ENCODE measurements at regions not wholly inside any gene's neighbourhood (a gene's known extent, or its start where the extent isn't known, plus 50 kb on each side); places are given as distances from the start of the nearest gene placed in this dataset.
"Not testable (repeated sequence)": the region's sequence is repeated elsewhere in the genome, so short reads cannot be mapped to it uniquely, and the experiment has no call there.

- peaks cover 4% of the 10 kb centered on the region for H3K27me3 Mint-ChIP-seq
These were observed 82.5 kb upstream of the FICD start for GRCh38 chr12:108432423-108433121.

GRCh38 chr12:108430926-108431325 lies 84.2 kb upstream of the FICD start:
- no peaks in the 10 kb centered on the region for H3K4me1 Mint-ChIP-seq
- no peaks in the 10 kb centered on the region for H3K36me3 Mint-ChIP-seq
- H3K4me3 Mint-ChIP-seq, result no peak overlapping the region
- peaks cover 4% of the 10 kb centered on the region for H3K27me3 Mint-ChIP-seq
- H3K27ac Mint-ChIP-seq, result no peak overlapping the region
- no peaks in the 10 kb centered on the region for H3K9me3 Mint-ChIP-seq

More at GRCh38 chr12:108432423-108433121, 82.5 kb upstream of the FICD start:
- no peak overlapping the region for H3K27ac Mint-ChIP-seq
- H3K4me3 Mint-ChIP-seq, result no peak overlapping the region
- no peaks in the 10 kb centered on the region for H3K36me3 Mint-ChIP-seq
- no peaks in the 10 kb centered on the region for H3K4me1 Mint-ChIP-seq
- no peaks in the 10 kb centered on the region for H3K9me3 Mint-ChIP-seq

DNA sequence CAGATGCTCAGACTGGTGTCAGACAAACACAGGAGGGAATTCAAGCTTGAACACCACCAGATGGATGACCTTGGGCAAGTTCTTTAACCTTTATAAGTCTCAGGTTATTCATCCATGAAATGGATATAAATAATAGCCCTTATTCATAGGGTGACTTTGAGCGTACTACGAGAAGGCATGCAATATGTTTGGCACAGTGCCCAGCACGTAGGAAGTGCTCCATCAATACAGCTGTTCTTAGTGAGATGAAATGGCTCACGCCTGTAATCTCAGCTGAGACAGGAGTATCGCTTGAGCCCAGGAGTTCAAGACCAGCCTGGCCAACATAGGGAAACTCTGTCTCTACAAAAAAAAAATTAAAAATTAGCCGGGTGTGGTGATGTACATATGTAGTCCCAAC lies 84.8 kb upstream of the FICD start:
- H3K4me1 Mint-ChIP-seq, result no peaks in the 10 kb centered on the region
- H3K9me3 Mint-ChIP-seq, result no peaks in the 10 kb centered on the region
- no peak overlapping the region for H3K4me3 Mint-ChIP-seq
- H3K27me3 Mint-ChIP-seq, result peaks cover 6% of the 10 kb centered on the region
- no peak overlapping the region for H3K27ac Mint-ChIP-seq
- no peaks in the 10 kb centered on the region for H3K36me3 Mint-ChIP-seq

DNA sequence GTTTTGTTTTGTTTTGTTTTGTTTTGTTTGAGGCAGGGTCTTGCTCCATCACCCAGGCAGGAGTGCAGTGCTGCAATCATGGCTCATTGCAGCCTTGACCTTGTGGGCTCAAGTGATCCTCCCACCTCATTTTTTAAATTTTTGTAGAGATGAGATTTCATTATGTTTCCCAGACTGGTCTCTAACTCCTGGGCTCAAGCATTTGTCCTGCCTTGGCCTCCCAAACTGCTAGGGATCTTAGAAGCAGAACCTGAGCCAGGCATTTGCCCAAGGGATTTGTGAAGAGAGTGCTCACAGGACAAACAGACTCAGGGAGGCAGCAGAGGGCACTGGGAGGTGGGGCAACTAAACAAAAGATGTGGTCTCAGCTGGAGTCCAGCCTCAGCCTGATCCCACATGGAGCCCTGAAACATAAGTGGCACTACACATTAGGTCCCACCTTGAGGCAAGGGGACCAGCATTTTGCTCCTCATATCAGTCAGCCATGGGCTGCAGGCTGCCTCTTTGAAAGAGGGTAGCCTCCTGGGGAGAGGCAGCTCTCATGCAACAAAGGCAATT lies 86.2 kb upstream of the CMKLR1 start:
- Mint-ChIP-seq H3K27ac (no peak overlapping the region), H3K27me3 (peaks cover 7% of the 10 kb centered on the region), H3K36me3 (no peaks in the 10 kb centered on the region), H3K9me3 (no peaks in the 10 kb centered on the region), H3K4me3 (no peak overlapping the region), H3K4me1 (no peaks in the 10 kb centered on the region)

DNA sequence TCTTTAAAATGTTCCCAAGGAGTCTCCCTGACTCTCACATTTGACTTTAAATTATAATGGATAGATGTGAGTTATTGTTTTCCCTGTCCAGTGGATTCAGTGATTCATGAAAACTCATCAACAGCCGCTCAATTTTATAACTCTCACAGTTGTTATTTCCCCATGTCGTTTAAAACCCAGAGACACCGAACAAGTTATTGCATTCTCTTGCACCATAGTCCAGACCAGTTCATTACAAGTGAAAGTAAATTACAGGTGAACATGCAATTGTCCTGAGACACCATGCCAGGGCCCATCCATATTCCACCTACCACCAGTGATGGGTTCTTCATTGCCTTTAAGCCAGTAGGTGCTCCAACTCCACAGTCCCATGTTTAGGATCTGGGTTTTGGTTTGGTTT lies 85.7 kb upstream of the CMKLR1 start:
- H3K9me3 Mint-ChIP-seq, result no peaks in the 10 kb centered on the region
- no peak overlapping the region for H3K4me3 Mint-ChIP-seq
- H3K27ac Mint-ChIP-seq, result no peak overlapping the region
- H3K4me1 Mint-ChIP-seq, result no peaks in the 10 kb centered on the region
- peaks cover 7% of the 10 kb centered on the region for H3K27me3 Mint-ChIP-seq
- H3K36me3 Mint-ChIP-seq, result no peaks in the 10 kb centered on the region

DNA sequence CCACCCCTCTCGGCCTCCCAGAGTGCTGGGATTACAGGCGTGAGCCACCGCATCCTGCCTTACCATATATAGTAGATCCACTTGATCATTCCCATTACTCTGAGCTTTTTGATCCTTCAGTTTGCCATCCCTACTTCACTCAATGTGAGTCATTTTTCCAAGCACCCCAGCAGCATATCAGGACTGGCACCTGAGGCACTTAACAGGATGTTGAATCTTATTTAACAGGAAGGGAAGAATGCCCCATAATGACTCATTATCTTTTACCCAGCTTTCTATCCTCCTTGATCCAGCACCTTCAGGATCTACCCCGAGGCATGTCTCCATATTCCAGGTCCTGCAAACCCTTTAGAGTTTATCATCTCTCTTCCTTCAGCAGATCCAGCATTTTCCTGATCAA lies 84.9 kb upstream of the CMKLR1 start:
- H3K27ac Mint-ChIP-seq, result no peak overlapping the region
- no peak overlapping the region for H3K4me3 Mint-ChIP-seq
- H3K4me1 Mint-ChIP-seq, result no peaks in the 10 kb centered on the region
- H3K9me3 Mint-ChIP-seq, result no peaks in the 10 kb centered on the region
- no peaks in the 10 kb centered on the region for H3K36me3 Mint-ChIP-seq
- H3K27me3 Mint-ChIP-seq, result peaks cover 7% of the 10 kb centered on the region

DNA sequence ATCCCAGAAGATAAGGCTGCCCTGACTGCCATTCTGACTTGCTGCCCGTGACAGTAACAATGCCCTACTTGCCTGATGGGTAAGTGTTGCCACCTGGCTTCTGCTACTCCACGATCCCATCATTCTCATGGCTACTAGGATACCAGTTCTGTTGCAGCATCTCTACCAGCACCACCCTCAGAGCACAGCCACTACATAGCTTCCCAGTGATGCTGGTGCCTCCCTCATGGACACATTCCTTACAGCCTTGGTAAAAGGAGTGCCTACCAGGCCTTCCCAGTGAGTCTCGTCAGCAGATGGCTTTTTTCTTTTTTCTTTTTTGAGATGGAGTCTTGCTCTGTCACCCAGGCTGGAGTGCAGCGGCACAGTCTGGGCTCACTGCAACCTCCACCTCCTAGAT lies 84.4 kb upstream of the CMKLR1 start:
- Mint-ChIP-seq H3K4me1 (no peaks in the 10 kb centered on the region), H3K36me3 (no peaks in the 10 kb centered on the region), H3K27me3 (peaks cover 7% of the 10 kb centered on the region), H3K27ac (no peak overlapping the region), H3K4me3 (no peak overlapping the region), H3K9me3 (peaks cover under 1% of the 10 kb centered on the region)

DNA sequence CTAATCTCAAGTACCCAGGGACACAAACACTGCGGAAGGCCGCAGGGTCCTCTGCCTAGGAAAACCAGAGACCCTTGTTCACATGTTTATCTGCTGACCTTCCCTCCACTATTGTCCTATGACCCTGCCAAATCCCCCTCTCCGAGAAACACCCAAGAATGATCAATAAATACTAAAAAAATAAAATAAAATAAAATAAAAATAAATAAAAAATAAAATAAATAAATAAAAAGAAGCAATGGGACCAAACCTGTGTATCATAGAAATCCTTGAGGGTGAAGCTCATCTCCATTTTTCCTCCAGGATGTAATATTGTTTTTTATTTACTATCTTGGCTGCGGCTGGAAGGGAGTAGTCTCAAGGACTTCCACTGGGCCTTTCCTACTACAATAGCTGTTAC lies 82.0 kb upstream of the CMKLR1 start:
- not testable (repeated sequence) for H3K4me1 Mint-ChIP-seq, H3K27ac Mint-ChIP-seq, H3K27me3 Mint-ChIP-seq, H3K36me3 Mint-ChIP-seq, H3K9me3 Mint-ChIP-seq, H3K4me3 Mint-ChIP-seq

GRCh38 chr12:108420421-108420820 lies 81.3 kb upstream of the CMKLR1 start:
- not testable (repeated sequence) for H3K4me1 Mint-ChIP-seq, H3K4me3 Mint-ChIP-seq, H3K9me3 Mint-ChIP-seq, H3K36me3 Mint-ChIP-seq, H3K27me3 Mint-ChIP-seq, H3K27ac Mint-ChIP-seq

DNA sequence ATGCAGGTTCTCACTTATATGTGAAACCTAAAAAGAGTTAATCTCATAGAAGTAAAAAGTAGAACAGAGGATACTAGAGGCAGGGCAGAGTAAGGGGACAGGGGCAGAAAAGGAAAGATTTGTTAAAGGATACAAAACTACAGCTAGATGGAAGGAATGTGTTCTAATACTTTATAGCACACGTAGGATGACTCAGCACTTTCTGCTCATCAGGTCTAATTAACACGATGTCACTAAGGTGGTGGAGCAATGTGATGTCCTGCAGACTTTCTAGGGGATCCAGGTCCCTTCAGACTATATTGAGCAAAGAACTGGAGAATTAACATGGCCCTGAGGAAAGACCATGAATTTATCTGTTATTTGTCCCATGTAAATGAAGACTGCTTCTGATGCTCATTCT lies 80.8 kb upstream of the CMKLR1 start:
- H3K27me3 Mint-ChIP-seq, result peaks cover 5% of the 10 kb centered on the region
- no peaks in the 10 kb centered on the region for H3K36me3 Mint-ChIP-seq
- no peaks in the 10 kb centered on the region for H3K4me1 Mint-ChIP-seq
- H3K27ac Mint-ChIP-seq, result no peak overlapping the region
- no peak overlapping the region for H3K4me3 Mint-ChIP-seq
- peaks cover 6% of the 10 kb centered on the region for H3K9me3 Mint-ChIP-seq

DNA sequence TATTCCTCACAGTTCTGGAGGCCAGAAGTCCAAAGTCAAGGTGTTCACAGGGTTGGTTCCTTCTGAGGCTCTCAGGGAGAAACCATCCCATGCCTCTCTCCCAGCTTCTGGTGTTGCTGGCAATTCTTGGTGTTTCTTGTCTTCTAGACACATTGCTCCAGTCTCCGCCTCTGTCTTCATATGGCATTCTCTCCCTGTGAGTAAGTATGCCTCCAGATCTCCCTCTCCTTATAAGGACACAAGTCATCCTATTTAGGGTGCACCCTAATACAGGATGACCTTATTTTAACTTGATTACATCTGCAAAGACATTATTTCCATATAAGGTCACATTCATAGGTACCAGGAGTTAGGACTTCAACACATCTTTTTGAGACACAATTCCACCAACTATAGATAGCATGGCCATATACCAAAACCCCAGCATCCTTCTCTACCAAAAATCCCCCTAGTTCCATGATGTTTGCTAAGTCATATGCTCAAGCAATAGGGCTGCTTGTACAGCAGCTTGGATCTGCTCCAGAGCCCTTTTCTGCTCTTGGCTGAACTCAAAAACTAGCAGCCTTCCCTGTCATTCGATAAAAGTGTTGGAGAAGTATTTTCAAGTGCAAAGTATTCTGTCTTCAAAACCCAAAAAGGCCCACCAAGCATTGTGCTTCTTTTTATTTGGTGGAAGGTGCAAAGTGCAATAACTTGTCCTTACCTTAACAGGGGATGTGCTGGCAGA lies 79.2 kb upstream of the CMKLR1 start:
- Mint-ChIP-seq H3K27ac (no peak overlapping the region), H3K9me3 (peaks cover 6% of the 10 kb centered on the region), H3K36me3 (no peaks in the 10 kb centered on the region), H3K27me3 (peaks cover 3% of the 10 kb centered on the region), H3K4me3 (no peak overlapping the region), H3K4me1 (no peaks in the 10 kb centered on the region)

DNA sequence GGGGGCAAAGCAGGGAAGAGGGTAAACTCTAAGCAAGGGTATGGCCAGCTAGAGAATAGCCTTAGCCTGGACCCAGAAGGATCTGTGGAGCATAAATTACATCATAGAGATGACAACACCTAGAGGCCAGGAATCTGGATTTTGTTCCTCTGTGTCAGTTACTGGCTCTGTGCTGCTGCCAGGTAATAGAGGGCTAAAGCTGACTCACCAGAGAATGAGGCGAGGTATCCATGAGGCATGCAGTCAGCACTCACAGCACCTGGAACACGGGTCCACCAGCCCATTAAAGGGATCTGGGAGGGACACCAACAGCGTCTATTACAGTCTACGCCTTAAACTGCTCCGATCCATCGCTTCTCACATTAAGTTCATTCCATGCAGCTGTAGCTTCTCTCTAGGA lies 74.9 kb upstream of the CMKLR1 start:
- Mint-ChIP-seq H3K9me3 (peaks cover 6% of the 10 kb centered on the region), H3K36me3 (no peaks in the 10 kb centered on the region), H3K4me1 (no peaks in the 10 kb centered on the region), H3K4me3 (no peak overlapping the region), H3K27ac (no peak overlapping the region), H3K27me3 (peaks cover 3% of the 10 kb centered on the region)

DNA sequence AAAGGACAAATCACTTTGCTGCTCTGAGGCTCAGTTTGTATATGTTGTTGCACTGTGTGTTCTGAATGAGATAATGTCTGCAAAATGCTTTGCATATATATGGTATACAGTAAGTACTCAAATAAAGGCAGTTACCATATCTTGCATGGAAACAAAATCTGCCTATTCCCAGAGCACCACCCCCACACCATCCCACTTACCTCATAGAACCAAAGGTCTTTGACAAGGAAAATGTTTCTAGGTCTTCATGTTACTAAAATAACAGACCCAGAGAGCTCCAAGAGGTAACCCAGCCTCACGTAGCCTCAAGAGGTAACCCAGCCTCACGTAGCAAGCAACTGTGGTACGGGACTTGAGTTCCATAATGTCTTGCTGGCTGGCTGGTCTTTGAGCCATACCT lies 71.6 kb upstream of the CMKLR1 start:
- Mint-ChIP-seq H3K27ac (no peak overlapping the region), H3K4me3 (no peak overlapping the region), H3K27me3 (peaks cover 3% of the 10 kb centered on the region), H3K4me1 (no peaks in the 10 kb centered on the region), H3K36me3 (no peaks in the 10 kb centered on the region), H3K9me3 (peaks cover 11% of the 10 kb centered on the region)

DNA sequence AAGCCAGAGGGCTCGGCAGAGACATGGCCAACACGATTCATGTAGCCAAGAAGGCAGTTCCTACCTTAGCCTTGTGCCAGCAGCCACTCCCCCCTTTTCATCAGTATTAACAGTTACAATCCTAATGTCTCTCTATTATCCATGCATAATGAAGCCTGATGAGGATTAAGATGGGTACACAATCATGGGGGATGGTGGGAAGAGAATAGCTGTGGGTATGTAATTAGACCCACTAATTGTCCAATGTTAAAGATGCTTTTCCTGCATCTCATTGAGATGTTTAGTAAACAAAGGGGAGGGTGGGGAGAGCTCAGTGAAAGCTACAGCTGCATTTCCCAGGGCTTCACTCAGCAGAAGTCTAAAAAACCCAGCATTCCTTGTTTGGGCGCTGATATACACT lies 70.4 kb upstream of the CMKLR1 start:
- no peaks in the 10 kb centered on the region for H3K4me1 Mint-ChIP-seq
- H3K36me3 Mint-ChIP-seq, result no peaks in the 10 kb centered on the region
- H3K4me3 Mint-ChIP-seq, result no peak overlapping the region
- no peaks in the 10 kb centered on the region for H3K27me3 Mint-ChIP-seq
- no peak overlapping the region for H3K27ac Mint-ChIP-seq
- H3K9me3 Mint-ChIP-seq, result peaks cover 14% of the 10 kb centered on the region

DNA sequence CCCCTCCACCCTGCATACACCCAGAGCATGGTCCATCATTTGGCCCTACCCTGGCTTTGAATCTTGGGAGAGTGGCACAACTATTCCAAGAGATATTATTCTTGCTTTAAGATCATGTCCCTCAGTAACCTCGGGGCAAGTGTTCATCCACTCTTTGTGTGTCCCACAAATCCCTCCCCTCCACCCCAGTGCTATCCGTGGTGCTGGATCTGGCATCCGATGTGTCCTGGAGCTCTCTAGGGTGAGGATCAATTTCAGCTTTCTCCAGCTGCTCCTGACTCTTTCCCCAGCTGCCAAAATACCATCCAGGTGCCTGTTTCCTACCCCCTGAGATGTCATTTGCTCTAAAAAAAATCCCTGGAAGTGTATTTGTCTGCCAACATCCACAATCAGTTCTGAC lies 64.8 kb upstream of the CMKLR1 start:
- no peak overlapping the region for H3K4me3 Mint-ChIP-seq
- H3K27ac Mint-ChIP-seq, result no peak overlapping the region
- H3K27me3 Mint-ChIP-seq, result peaks cover 8% of the 10 kb centered on the region
- no peaks in the 10 kb centered on the region for H3K4me1 Mint-ChIP-seq
- no peaks in the 10 kb centered on the region for H3K36me3 Mint-ChIP-seq
- H3K9me3 Mint-ChIP-seq, result peaks cover 14% of the 10 kb centered on the region

- H3K27me3 Mint-ChIP-seq, result peaks cover 10% of the 10 kb centered on the region
- no peak overlapping the region for H3K4me3 Mint-ChIP-seq
- no peaks in the 10 kb centered on the region for H3K4me1 Mint-ChIP-seq
- H3K36me3 Mint-ChIP-seq, result no peaks in the 10 kb centered on the region
- no peak overlapping the region for H3K27ac Mint-ChIP-seq
- peaks cover 14% of the 10 kb centered on the region for H3K9me3 Mint-ChIP-seq
These were observed 62.9 kb upstream of the CMKLR1 start for GRCh38 chr12:108401964-108402363.
